ENCODE measurements at regions not wholly inside any gene's neighbourhood (a gene's known extent, or its start where the extent isn't known, plus 50 kb on each side); places are given as distances from the start of the nearest gene placed in this dataset.

DNA sequence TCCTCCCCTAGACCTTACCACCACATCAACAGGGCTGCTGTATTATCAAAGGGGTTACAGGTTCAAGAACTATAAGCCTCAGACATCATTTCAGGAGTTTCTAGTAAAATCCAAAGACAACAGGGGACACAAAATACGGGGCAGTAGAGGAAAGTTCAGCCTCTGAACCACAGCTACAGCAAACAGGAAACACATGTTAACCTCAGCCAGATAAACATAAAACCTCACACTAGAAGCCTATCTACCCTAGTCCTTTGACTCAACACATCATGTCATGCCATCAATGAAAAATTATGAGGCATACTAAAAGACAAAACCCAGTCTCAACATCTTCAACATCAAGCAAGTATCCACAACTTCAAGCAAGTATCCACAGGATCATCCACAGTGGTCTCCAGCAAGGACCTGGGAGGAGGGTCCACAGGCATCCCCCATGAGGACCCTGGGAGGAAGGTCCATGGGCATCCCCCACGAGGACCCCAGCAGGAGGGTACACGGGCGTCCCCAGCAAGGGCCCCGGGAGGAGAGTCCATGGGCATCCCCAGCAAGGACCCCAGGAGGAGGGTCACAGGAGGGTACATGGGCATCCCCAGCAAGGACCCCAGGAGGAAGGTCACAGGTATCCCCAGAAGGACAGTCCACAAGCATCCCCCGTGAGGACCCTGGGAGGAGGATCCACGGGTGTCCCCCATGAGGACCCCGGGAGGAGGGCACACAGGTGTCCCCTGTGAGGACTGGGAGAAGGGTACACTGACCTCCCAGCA, 440.0 kb downstream of the MATN1 start:
- Histone ChIP-seq H3K27ac (ENCODE audit: low read depth, low read length) (no peak overlapping the region), H3K9ac (ENCODE audit: low read length) (no peak overlapping the region), H3K27me3 (ENCODE audit: insufficient read depth, low read length) (no peaks in the 10 kb centered on the region), H3K36me3 (ENCODE audit: insufficient read depth, low read length) (no peaks in the 10 kb centered on the region), H3K4me3 (ENCODE audit: insufficient read depth, low read depth, low read length) (no peak overlapping the region), H3K4me2 (ENCODE audit: low read length) (no peak overlapping the region), H4K20me1 (ENCODE audit: insufficient read depth, low read length) (no peaks in the 10 kb centered on the region), H2AFZ (ENCODE audit: low read depth, low read length) (no peak overlapping the region), H3K9me3 (ENCODE audit: insufficient read depth, low read depth, low read length) (no peaks in the 10 kb centered on the region), H3K79me2 (ENCODE audit: insufficient read depth, low read length) (no peaks in the 10 kb centered on the region), H3K4me1 (ENCODE audit: insufficient read depth, low read length) (no peaks in the 10 kb centered on the region)
- H3K27ac Mint-ChIP-seq (ENCODE audit: unreplicated experiment), result no peak overlapping the region
- no peak overlapping the region for H3K4me3 Mint-ChIP-seq (ENCODE audit: unreplicated experiment)
- TF ChIP-seq, protein P1, sequence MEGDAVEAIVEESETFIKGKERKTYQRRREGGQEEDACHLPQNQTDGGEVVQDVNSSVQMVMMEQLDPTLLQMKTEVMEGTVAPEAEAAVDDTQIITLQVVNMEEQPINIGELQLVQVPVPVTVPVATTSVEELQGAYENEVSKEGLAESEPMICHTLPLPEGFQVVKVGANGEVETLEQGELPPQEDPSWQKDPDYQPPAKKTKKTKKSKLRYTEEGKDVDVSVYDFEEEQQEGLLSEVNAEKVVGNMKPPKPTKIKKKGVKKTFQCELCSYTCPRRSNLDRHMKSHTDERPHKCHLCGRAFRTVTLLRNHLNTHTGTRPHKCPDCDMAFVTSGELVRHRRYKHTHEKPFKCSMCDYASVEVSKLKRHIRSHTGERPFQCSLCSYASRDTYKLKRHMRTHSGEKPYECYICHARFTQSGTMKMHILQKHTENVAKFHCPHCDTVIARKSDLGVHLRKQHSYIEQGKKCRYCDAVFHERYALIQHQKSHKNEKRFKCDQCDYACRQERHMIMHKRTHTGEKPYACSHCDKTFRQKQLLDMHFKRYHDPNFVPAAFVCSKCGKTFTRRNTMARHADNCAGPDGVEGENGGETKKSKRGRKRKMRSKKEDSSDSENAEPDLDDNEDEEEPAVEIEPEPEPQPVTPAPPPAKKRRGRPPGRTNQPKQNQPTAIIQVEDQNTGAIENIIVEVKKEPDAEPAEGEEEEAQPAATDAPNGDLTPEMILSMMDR (IDR thresholded peaks at IDR 0.05; ENCODE audit: insufficient read depth, low read depth, low read length), result no peak
- TF ChIP-seq EZH2 (IDR thresholded peaks at IDR 0.05; ENCODE audit: insufficient read depth, low read length), result no peak
- H3K9me3 Mint-ChIP-seq (ENCODE audit: unreplicated experiment), result peaks cover 1% of the 10 kb centered on the region
- FAIRE-seq (no peak), DNase-seq (ENCODE audit: low read depth) (no peak)
- H3K27me3 Mint-ChIP-seq (ENCODE audit: low read depth, unreplicated experiment), result peaks cover 31% of the 10 kb centered on the region
- H3K4me1 Mint-ChIP-seq (ENCODE audit: low read depth, unreplicated experiment), result peaks cover 5% of the 10 kb centered on the region
- H3K36me3 Mint-ChIP-seq (ENCODE audit: low read depth, unreplicated experiment), result no peaks in the 10 kb centered on the region

DNA sequence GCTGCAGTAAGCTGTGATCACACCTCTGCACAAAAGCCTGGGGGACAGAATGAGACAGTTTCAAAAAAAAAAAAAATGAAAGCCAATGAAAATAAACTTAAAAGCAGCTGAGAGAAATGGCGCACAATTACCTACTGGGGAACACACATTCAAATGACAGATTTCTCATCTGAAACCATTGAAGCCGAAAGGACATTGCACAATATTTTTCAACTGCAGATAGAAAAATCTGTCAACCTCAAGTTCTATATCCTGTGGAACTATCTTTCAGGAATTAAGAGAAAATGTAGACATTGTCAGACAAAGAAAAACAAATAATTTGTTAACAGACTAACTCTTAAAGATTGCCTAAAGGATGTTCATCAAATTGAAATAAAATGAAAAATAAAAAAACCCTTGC, 442.8 kb downstream of the MATN1 start:
- no peaks in the 10 kb centered on the region for H3K36me3 ChIP-seq (ENCODE audit: insufficient read depth, low read length)
- H3K4me2 ChIP-seq (ENCODE audit: low read length), result no peak overlapping the region
- Mint-ChIP-seq H3K27me3 (ENCODE audit: low read depth, unreplicated experiment) (peaks cover 42% of the 10 kb centered on the region), H3K9me3 (ENCODE audit: unreplicated experiment) (peaks cover 1% of the 10 kb centered on the region), H3K36me3 (ENCODE audit: low read depth, unreplicated experiment) (no peaks in the 10 kb centered on the region), H3K4me1 (ENCODE audit: low read depth, unreplicated experiment) (peaks cover 3% of the 10 kb centered on the region), H3K27ac (ENCODE audit: unreplicated experiment) (no peak overlapping the region), H3K4me3 (ENCODE audit: unreplicated experiment) (no peak overlapping the region)
- H3K9me3 ChIP-seq (ENCODE audit: insufficient read depth, low read depth, low read length), result no peaks in the 10 kb centered on the region
- no peak overlapping the region for H2AFZ ChIP-seq (ENCODE audit: low read depth, low read length)
- FAIRE-seq (no peak), DNase-seq (ENCODE audit: low read depth) (no peak)
- H3K4me1 ChIP-seq (ENCODE audit: insufficient read depth, low read length), result no peaks in the 10 kb centered on the region
- H4K20me1 ChIP-seq (ENCODE audit: insufficient read depth, low read length), result no peaks in the 10 kb centered on the region
- no peak overlapping the region for H3K4me3 ChIP-seq (ENCODE audit: insufficient read depth, low read depth, low read length)
- H3K27ac ChIP-seq (ENCODE audit: low read depth, low read length), result no peak overlapping the region
- TF ChIP-seq, protein P1 (IDR thresholded peaks at IDR 0.05; ENCODE audit: insufficient read depth, low read depth, low read length), result no peak
- no peak for TF ChIP-seq EZH2 (IDR thresholded peaks at IDR 0.05; ENCODE audit: insufficient read depth, low read length)
- H3K9ac ChIP-seq (ENCODE audit: low read length), result no peak overlapping the region
- H3K27me3 ChIP-seq (ENCODE audit: insufficient read depth, low read length), result no peaks in the 10 kb centered on the region
- H3K79me2 ChIP-seq (ENCODE audit: insufficient read depth, low read length), result no peaks in the 10 kb centered on the region

DNA sequence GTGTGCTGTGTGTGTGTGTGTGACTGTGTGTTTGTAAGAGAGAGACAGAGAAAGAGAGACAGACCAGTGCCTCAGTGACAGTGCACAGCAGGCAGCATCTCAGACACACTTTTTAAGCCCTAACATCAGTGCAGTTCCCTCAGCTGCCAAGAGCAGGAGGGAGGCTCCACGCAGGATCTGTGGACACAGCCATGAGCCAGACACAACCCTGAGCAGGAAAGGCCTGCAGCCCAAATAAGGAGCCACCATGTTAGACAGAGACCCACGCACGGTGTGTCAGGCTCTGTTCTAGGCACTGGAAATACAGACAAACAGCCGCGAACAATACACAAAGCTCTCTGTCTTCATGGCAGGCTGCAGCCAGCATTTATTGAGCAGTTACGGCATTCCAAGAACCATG, 445.5 kb downstream of the MATN1 start:
- Histone ChIP-seq H3K79me2 (ENCODE audit: insufficient read depth, low read length) (no peaks in the 10 kb centered on the region), H3K9me3 (ENCODE audit: insufficient read depth, low read depth, low read length) (no peaks in the 10 kb centered on the region), H3K36me3 (ENCODE audit: insufficient read depth, low read length) (no peaks in the 10 kb centered on the region), H3K9ac (ENCODE audit: low read length) (no peak overlapping the region), H2AFZ (ENCODE audit: low read depth, low read length) (no peak overlapping the region), H3K4me1 (ENCODE audit: insufficient read depth, low read length) (no peaks in the 10 kb centered on the region), H3K27ac (ENCODE audit: low read depth, low read length) (no peak overlapping the region), H3K27me3 (ENCODE audit: insufficient read depth, low read length) (no peaks in the 10 kb centered on the region), H4K20me1 (ENCODE audit: insufficient read depth, low read length) (no peaks in the 10 kb centered on the region), H3K4me2 (ENCODE audit: low read length) (no peak overlapping the region), H3K4me3 (ENCODE audit: insufficient read depth, low read depth, low read length) (no peak overlapping the region)
- no peak overlapping the region for H3K27ac Mint-ChIP-seq (ENCODE audit: unreplicated experiment)
- H3K36me3 Mint-ChIP-seq (ENCODE audit: low read depth, unreplicated experiment), result no peaks in the 10 kb centered on the region
- DNase-seq (ENCODE audit: low read depth) (no peak), FAIRE-seq (no peak)
- peaks cover 36% of the 10 kb centered on the region for H3K27me3 Mint-ChIP-seq (ENCODE audit: low read depth, unreplicated experiment)
- H3K4me1 Mint-ChIP-seq (ENCODE audit: low read depth, unreplicated experiment), result peaks cover 3% of the 10 kb centered on the region
- H3K9me3 Mint-ChIP-seq (ENCODE audit: unreplicated experiment), result no peaks in the 10 kb centered on the region
- no peak overlapping the region for H3K4me3 Mint-ChIP-seq (ENCODE audit: unreplicated experiment)
- no peak for TF ChIP-seq EZH2 (IDR thresholded peaks at IDR 0.05; ENCODE audit: insufficient read depth, low read length)
- TF ChIP-seq, protein P1 (IDR thresholded peaks at IDR 0.05; ENCODE audit: insufficient read depth, low read depth, low read length), result no peak
